ENCODE measurements at regions not wholly inside any gene's neighbourhood (a gene's known extent, or its start where the extent isn't known, plus 50 kb on each side); places are given as distances from the start of the nearest gene placed in this dataset.
A peak's percentile ranks its signal among the peaks of the same experiment; 100 is the strongest.

- Histone ChIP-seq H2BK5ac (ENCODE audit: low read depth, low read length) (peak overlapping the region; percentile 77), H4K8ac (ENCODE audit: extremely low read depth, insufficient read depth, low read length) (no peak overlapping the region), H3K79me1 (ENCODE audit: low read depth, low read length) (no peaks in the 10 kb centered on the region), H3K9me3 (ENCODE audit: insufficient read depth in 2 of 2, low read depth in 1 of 2, low read length in 1 of 2) (no peaks in the 10 kb centered on the region), H3K4ac (replicated peaks; ENCODE audit: insufficient read length, low read depth, low read length) (peak overlapping the region; percentile 76), H2BK15ac (ENCODE audit: low read length) (peak overlapping the region; percentile 33; the same call in 1 of the 2 replicates), H3K9ac (replicated peaks in 1 of 4; ENCODE audit: extremely low read depth in 1 of 4, low read depth in 3 of 4, low read length in 3 of 4) (peak overlapping the region in 1 of 4 experiments; percentile 32; a peak in 1 of 7 replicates), H3K23ac (ENCODE audit: insufficient read length) (no peak overlapping the region), H2AFZ (ENCODE audit: low read length) (no peak overlapping the region), H2AK5ac (ENCODE audit: low read depth, low read length) (peak overlapping the region; percentile 97), H2BK120ac (replicated peaks; ENCODE audit: low read depth, low read length) (no peak overlapping the region), H3K79me2 (ENCODE audit: control insufficient read depth in 1 of 2, insufficient read depth in 2 of 2, low read length in 2 of 2) (no peaks in the 10 kb centered on the region; a peak in 1 of 4 replicates), H3K36me3 (ENCODE audit: control insufficient read depth in 2 of 4, insufficient read depth in 4 of 4, low read length in 3 of 4) (no peaks in the 10 kb centered on the region; a peak in 1 of 8 replicates), H3K23me2 (ENCODE audit: low read depth, low read length) (no peaks in the 10 kb centered on the region; the same call in 1 of the 2 replicates), H3K18ac (ENCODE audit: extremely low read depth, low read length) (no peak overlapping the region), H3K56ac (replicated peaks; ENCODE audit: insufficient read length, low read depth, low read length) (no peak overlapping the region), H3K27me3 (replicated peaks in 1 of 4; ENCODE audit: control insufficient read depth in 3 of 4, extremely low read depth in 1 of 4, insufficient read depth in 3 of 4, low read length in 3 of 4) (no peaks in the 10 kb centered on the region), H3K4me1 (replicated peaks in 1 of 4; ENCODE audit: control insufficient read depth in 3 of 4, insufficient read depth in 4 of 4, low read length in 3 of 4) (no peaks in the 10 kb centered on the region), H3K4me2 (ENCODE audit: insufficient read depth in 1 of 2, low read depth in 2 of 2, low read length in 2 of 2) (no peak overlapping the region), H3K27ac (ENCODE audit: low read depth, low read length) (no peak overlapping the region), H3K4me3 (ENCODE audit: extremely low read depth in 1 of 4, insufficient read depth in 2 of 4, low read depth in 3 of 4, low read length in 4 of 4) (no peak overlapping the region), H2BK20ac (ENCODE audit: low read length) (peak overlapping the region; percentile 16; the same call in 1 of the 2 replicates), H4K5ac (ENCODE audit: insufficient read length, low read depth, low read length) (no peak overlapping the region), H3K14ac (ENCODE audit: insufficient read length) (no peak overlapping the region), H4K91ac (replicated peaks; ENCODE audit: insufficient read length, low read length) (peak overlapping the region; percentile 37), H4K20me1 (replicated peaks in 1 of 2; ENCODE audit: control insufficient read depth in 1 of 2, insufficient read depth in 2 of 2, low read length in 2 of 2) (peaks cover 0 to 4% of the 10 kb centered on the region in 2 experiments), H2BK12ac (ENCODE audit: low read depth, low read length) (peak overlapping the region; percentile 63; the same call in 1 of the 2 replicates)
- TF ChIP-seq GTF2F1 (IDR thresholded peaks at IDR 0.05; ENCODE audit: borderline replicate concordance, low read depth, low read length) (no peak), CBX8 (IDR thresholded peaks at IDR 0.05; ENCODE audit: borderline replicate concordance, low read depth, low read length) (no peak), ZNF274 (IDR thresholded peaks at IDR 0.05; ENCODE audit: borderline replicate concordance, extremely low read depth, low read length) (no peak)
- WGBS, 2 experiments (ENCODE audit: extremely low coverage in 1 of 2, insufficient coverage in 1 of 2, insufficient read length in 1 of 2, insufficient replicate concordance in 2 of 2, low coverage in 1 of 2, low lambda C conversion rate in 2 of 2, missing lambda C conversion rate in 1 of 2), result 92% methylated on average over 8 of the region's 8 CpGs; no CpG with 5 or more reads in 1 of the 2 experiments
- no peak for FAIRE-seq
- ChIA-PET POLR2A (ENCODE audit: partially characterized antibody) (interaction anchor here (1.1 kb wide), 1 partner anchor 16 kb away, joined by 3 read pairs; no protein-coding TSS in a partner anchor), CTCF (ENCODE audit: partially characterized antibody) (interaction anchor here (0.7 to 1.1 kb wide), 2 partner anchors 163 to 200 kb away, joined by 3 read pairs; no protein-coding TSS in a partner anchor)
- DNase-seq (ENCODE audit: low read depth in 1 of 2, low spot score in 2 of 2), result no peak
These were observed 238.2 kb downstream of the ERMARD start for GRCh38 chr6:169989594-169989993.

Measured in H1 (cell line).